Stimulated activated CD8-positive, alpha-beta memory T cell treated with anti-CD3 and anti-CD28 coated beads, Interleukin-7, amount 100 ng/mL, for 48 hours (primary cell): ENCODE measurements at regions not wholly inside any gene's neighbourhood (a gene's known extent, or its start where the extent isn't known, plus 50 kb on each side); places are given as distances from the start of the nearest gene placed in this dataset.

ENCODE experiments used
- DNase-seq, 2 donors: peaks; one replicate each; pipeline ENCODE4 v3.0.0-alpha.2; 2020; ENCODE audit warnings: low read depth in 1 of 2; ENCODE audit errors: extremely low read depth in 1 of 2

DNA sequence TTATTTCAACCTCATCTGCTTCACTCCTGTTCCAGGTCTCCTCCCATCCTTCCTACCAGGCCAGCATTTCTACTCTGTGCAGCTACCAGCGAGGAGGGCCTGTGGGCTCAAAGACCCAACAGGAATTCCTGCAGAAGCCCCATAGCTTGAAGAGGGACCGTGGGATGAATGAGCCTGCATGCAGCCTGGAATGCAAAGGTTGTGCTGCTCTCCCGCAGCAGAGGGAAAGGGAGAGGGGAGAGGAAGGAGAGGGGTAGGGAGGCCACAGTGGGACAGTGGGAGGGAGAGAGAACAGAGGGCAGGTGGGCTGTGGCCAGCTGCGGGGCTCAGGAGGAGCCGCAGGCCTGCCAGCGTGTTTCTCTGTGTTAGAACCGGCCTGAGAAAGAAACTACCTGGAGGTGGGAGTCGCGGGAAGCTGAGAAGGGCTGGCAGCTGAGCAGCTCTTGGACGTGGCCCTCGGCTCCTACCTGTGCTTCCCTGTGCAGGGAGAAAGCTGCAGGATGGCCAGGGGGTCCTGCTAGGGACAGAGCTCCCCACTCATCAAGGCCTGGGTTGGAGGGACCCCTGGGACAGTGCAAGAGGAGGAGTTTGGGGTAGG, 66.1 kb upstream of the MLN start:
- no peak for DNase-seq

DNA sequence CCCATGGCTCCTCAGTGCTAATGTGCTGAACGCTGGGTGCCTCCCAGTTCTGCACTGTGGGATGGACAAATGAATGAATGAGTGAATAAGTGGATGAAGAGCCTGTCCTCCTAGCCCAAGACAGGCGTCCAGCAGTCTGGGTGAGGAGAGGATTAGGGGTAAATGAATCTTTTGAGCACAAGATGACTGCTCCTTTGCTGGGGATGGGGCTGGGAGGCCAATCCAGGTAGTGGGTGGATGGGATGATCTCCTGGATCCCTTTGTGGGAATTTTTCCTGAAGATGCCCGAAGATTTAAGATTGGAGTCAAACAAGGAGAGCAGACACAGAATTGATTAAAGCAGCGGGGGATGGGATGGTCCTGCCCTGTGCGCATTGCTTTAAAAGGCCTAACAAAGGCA, 65.3 kb upstream of the MLN start:
- DNase-seq, result no peak

DNA sequence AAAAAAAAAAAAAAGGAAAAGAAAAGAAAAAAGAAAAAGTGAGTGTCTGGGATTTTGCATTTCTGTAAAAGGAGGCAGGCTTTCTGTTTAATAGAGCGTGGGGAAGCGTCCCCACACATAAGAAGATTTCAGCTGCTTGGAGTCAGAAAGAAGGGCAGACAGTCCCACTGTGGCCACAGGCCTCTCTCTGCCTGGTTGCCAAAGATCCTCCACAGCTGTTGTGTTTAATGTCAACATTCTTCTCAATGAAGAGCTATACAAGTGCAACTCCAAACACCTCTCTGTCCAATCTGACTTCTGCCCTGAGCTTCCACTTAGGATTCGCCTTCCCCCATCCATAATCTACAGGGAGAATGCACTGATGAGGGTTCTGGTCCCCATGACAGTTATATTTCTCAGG, 64.3 kb upstream of the MLN start:
- no peak for DNase-seq

DNA sequence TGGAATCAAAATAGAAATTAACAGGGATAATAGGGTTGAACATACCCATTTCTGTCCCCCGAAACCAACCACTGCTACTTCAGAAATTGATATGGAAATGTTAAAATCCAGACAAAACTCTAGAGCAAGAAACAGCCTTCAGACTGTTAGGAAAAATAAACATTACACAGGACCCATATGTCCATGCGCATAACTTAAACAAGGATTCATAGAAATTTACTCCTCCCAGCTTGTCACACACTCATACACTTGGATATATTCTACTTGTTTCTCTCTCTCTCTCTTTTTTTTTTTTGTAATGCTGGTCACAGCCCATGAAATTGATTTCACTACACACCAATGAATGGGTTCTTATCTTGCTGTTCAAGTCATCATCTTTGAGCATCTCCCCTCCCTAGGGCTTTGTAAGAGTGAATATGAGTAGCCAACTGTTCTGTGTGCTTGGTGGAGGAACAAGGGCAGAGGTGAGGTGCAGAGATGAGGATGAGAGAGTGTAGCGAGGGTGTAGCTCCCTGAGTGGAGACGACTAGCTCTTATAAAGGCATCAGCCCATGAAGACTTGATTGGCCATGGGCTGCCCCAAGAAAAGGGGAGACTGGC, 61.8 kb upstream of the MLN start:
- no peak for DNase-seq

DNA sequence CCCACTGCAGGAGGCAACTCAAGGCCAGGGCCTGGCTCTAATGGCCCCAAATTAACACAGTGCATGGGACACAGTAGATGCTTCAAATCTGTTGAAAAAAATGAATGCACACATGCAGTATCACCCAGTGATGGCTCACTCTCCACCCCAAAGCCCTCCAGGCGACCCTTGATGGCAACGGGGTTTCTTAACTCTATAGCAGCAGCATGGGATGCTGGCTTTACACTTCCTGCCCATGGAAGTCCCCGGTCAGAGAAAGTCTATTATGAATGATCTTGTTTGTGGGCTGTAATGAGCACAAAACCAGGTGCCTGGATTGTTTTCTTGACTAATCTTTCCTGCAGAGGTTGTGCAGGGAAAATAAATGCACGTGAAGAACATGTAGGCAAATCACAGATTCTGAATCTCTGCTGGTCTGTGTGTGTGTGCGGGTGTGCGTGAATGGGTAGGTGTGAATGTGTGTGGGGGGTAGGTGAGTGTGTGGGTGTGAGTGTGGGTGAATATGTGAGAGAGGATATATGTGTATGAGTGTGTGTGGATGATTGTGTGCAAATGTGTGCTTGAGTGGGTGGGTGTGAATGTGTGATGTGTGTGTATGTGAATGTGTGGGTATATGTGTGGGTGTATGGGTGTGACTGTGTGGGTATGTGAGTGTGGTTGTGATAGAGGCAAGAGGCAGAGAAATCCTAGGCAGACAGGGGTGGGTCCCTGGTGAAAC, 60.1 kb upstream of the MLN start:
- DNase-seq, result no peak

DNA sequence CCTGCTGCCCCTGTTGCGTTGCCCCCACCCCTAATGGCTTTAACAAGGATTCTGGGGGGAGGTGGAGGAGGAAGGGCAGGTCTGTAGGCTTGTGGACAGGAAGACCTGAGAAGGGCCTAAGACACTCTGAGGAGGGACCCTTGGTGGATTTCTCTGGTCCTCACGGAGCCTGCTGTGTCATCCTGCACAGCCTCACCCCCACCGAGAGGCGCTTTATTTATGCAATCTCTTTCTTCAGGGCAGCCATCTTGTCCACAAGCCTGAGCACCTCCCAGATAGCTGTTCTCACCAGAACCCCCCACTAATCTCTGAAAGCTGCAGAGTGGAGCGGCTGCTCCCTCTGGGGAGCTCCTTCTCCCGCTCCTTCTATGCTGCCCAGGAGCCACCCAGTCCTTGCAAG, 59.3 kb upstream of the MLN start:
- no peak for DNase-seq

DNA sequence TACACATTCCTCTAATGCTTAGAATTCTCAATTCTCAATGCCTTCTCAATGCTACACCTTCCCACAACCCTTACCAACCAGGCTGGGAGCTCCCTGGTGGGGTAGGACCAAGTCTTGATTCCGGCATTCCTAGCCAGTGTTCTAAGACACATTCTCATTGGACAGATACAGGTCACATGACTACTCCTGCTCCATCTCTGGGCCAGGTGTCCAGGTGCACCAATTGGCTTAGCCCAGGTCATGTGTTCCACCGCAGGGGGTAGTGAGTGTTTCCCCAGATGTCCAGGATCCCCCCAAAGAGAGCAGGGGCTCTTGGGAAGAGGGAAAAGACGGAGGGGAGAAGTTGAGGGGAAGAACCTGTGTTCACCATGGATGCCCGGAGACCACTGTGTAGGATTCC, 58.7 kb upstream of the MLN start:
- DNase-seq, result no peak

DNA sequence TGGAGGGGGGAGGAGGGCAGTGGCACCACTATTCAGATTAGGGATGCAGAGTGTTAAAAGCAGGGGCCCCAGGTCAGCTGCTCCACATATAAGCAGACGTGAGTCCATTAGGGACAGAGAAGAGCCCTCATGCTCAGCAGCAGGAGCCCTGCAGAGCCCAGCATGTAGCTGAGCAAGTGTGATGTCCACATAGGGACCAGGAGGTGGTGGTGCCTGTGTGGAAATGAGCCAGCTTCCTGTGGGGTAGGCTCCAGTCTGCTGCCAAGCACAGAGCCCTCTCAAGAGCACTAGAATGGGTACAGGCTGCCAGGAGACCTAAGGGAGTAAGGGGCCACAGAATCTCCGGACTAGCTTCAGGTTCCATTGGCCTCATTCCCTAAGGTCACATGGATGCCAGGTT, 57.9 kb upstream of the MLN start:
- DNase-seq, result no peak

DNA sequence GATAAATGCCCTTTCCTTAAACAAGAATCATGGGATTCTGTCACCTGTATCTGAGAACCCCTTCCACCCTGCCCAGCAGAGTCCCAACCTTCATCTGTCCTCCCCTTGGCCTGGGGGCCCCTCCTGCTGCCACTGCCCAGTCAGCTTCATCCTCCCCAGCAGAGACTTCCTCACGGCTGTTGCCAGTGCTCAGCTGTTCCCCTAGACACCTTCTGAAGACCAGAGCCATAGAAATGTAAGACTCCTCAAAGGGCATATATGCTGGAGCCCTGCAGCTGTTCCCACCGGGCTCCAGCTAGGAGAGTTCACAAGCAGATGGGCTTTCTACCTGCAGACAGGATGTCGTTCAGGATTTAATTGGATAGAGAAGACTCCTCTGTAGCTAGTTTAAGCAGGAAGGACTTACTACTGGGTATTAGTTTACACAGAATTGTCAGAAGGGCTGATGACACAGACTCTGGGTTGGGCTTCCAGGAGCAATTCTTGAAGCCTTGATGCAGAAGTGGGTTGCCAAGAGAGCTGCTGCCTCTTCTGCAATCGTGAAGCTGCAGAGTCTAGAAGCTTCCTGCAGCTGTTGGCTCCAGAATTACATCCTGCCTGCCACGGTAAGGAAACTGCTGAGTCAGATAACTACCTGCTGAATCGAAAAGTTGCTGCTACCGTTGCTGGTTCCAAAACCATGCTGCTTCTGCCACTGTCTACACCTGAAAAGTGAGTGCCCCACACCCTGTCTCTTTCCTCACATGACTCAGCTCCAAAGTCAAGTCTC, 57.1 kb upstream of the MLN start:
- DNase-seq, result no peak

DNA sequence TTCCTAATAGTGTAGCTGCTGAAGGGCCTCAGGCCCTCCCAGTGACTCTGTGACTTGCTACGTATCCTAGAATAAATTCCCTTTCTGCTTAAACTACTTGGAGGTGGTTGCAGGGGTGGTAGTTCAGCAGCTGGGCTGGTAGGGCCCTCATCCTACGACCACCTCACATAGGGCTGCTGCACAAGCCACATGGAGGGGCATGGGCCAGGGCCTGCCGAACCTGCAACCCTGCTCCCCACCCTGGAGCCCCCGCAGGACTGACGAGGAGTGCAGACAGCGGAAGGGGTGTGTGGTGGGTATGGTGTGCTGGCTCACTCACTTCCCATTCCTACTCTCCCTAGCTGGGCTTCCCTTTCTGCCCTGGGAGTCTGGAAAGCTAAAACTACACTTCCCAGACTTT, 56.2 kb upstream of the MLN start:
- no peak for DNase-seq

DNA sequence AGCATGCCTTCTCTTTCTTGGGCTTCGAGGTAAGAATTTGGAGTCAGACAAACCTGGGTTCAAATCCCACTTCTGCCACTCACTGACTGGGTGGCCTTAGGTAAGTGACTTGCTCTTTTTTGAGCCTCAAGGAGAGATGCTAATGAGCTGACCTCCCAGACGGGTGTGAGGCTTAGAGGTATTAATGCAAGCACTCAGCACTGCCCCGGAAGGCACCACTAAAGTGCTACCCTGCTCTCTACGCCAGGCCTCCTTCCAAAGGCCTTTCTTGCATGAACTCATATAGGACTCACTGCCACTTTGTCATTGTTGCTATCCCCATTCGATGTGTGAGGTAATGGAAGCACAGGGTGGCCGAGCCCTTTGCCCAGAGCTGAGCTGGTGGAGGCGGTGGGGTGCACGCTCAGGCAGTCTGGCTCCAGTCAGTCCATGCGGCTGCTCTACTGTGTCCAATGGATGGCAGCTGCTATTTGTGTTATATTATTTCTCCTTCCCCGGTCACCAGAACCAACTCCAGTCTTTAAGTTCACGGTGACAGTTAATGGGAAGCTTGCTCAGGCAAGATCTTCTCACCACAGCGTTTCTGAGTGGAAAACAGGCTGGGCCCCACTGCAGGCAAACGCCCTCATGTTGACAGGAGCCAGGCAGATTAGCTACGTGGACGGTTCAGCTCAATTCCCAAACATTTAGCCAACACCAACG, 55.2 kb upstream of the MLN start:
- no peak for DNase-seq

DNA sequence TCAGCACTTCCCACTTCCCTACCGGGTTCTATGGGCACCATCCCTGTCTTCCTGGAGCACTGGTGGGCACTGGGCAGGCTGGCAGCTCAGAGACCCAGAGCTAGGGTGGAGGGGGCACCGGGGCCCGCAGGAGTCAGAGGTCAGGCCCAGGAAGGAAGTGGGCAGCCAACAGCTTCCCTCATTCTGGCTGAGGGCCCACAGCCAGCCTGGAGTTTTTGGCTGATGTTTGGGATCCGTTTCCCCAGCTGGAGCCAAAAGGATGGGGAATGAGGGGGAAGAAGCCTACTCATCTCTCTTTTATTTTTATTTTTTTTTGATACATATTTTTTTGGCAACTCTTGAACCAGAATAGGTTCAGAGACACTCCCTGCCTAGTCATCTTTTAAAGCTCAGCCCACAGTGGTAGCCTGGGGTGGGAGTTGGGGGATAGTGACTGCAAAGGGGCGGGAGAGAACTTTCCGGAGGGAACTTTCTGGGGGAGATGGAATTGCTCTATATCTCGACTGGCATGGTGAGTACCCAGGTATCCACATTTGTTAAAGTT, 54.2 kb upstream of the MLN start:
- no peak for DNase-seq

DNA sequence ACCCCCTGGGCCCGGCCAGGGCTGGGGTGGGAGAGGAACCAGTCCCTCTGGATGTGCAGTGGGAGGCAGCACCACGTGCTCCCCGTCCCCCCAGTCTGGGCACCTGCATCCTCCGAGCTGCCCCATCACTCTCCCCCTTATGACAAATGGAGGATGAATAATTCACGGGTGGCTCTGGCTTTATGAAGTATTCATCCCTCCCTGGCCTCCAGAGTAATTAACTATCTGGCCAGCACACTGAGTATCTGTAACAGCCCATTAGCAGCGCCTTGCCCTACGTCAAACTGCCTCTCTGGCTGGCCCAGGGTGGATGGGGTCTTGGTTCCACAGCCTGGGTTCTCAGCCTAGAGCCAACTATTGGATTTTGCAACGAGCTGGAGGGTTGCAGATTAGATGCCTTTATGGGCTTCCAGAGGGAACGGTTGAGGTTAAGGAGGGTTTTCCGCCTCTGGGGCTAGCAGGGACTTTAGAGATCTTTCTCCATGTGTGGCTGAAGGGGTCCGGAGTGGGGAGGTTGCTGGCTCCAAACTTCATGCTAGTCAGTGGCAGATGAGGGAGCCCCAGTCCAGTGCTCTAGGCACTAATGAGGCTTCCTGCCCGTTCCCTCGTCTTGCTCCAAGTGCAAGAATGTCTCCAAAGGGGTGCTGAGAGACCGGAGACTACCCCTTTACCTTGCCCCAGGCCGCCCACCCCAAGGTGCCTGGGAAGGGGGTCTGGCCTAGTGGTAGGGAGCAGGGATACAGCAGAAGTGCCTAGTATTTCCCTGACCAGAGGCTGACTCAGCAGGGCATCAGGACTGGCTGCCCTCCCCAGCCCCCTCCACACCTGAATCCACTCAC, 53.5 kb upstream of the MLN start:
- no peak for DNase-seq

DNA sequence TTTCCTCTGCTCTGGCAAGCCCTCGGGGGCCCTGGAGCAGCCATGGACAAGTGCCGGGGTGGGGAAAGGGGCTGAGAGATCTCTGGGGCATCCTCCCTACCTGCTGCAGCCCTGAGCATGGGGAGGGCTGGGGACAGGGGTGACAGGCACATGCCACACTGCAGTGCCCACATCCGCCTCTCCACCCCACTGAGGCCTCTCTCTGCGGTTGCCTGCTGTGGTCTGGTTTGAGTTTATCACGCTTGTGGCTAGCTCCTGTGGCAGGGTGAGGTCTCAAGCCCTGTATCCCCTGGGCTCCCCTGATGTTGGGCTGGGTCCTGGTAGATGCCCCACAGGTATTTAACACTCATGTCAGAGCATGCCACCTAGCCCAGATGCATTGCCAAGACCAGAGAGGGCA, 52.9 kb upstream of the MLN start:
- peak; percentile 63 to 72 for DNase-seq

DNA sequence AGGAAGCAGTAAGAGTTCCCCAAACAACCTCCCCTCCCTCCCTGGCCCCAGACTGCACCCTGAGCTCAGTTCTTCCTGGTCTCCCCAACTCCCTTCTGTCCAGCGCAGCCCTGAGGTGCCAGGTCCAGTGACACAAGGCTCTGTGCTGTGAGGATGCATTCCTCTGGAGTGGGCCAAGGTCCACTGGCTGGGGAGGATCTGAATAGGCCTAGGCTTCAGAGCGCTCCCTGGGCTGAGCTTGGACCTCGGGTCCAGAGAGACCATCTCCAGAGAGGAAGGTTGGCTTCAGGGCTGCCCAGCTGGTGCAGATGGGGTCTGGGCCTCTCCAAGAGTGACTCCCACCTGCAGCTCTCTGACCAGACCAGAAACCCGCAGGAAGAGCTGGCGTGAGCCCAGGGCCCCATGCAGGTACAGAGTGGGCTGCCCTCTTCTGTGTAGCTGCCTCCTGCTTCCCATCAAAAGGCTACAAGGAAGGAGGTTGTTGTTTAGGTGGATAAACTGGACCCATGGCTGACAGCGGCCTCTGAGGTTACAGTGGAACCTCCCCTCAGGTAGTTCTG, 52.3 kb upstream of the MLN start:
- no peak for DNase-seq

DNA sequence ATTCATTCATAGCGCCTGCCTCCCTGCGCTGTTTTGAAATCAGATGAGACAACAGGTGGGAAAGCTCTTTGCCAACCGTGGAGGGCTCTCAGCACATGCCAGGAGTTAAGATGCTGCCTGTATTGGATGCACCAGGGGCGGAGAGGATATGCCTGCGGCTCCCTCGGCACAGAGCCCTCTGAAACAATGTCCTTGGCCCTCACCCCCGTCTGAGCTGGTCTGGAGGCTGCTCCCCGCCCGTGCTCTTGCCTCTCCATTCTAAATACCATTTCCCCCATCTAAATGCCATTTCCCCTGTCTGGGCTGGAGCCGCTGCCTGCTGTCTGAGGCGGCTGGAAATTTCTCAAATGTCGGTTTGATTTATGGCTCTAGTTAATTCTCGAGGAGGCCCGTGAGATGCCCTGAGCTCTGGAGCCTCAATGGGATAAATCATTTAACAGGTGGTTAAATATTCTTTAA, 50.8 kb upstream of the MLN start:
- no peak for DNase-seq

DNA sequence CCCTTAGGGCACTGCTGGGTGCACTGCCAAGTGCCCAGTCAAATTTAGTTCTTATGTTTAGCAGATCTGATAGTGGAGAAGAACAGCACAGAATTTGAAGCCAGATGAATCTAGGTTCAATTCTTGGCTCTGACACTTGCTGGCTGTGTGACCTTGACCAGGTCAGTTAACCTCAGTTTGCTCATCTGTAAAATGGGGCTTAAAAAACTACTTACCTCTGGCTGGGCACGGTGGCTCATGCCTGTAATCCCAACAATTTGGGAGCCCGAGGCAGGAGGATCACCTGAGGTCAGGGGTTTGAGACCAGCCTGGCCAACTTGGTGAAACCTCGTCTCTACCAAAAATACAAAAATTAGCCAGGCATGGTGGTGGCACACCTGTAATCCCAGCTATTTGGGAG, 49.9 kb upstream of the MLN start:
- no peak for DNase-seq
